H1 (cell line): ENCODE measurements at regions not wholly inside any gene's neighbourhood (a gene's known extent, or its start where the extent isn't known, plus 50 kb on each side); places are given as distances from the start of the nearest gene placed in this dataset.

Source experiments
- CTCF ChIA-PET: fragments of 300-600 bp; sonication (Branson Sonifier 250); formaldehyde crosslinking; loops from one replicate; lab custom pipeline; 2021; ENCODE audit not compliant: partially characterized antibody; lab: Charles Lee
- POLR2A ChIA-PET: fragments of 300-600 bp; sonication (Branson Sonifier 250); formaldehyde crosslinking; loops from one replicate; lab custom pipeline; 2021; ENCODE audit warnings: inconsistent platforms; ENCODE audit not compliant: partially characterized antibody; lab: Charles Lee
- DNase-seq, 2 experiments: peaks; one replicate each; pipeline versions ENCODE4 v3.0.0 to v3.0.0-alpha.2; 2010 to 2022; ENCODE audit warnings: low spot score in 2 of 2, low read depth in 1 of 2, mixed read lengths in 1 of 2
- FAIRE-seq: peaks from 2 replicates; lab custom pipeline; 2011; peaks lifted over from hg19 to GRCh38; lab: Jason Lieb, UNC
- H2AFZ ChIP-seq: 2 replicates; pipeline ENCODE4 v1.8.1; 2012; ENCODE audit warnings: low read length, inconsistent platforms
- H2AK5ac ChIP-seq: 2 replicates; pipeline ENCODE4 v1.6.1; 2013; ENCODE audit warnings: low read depth, low read length
- H2BK120ac ChIP-seq: replicated peaks from 2 replicates; pipeline ENCODE3; 2013; ENCODE audit warnings: low read depth, low read length, inconsistent platforms
- H2BK12ac ChIP-seq: 2 replicates; pipeline ENCODE4 v1.6.1; 2013; ENCODE audit warnings: low read depth, low read length
- H2BK15ac ChIP-seq: 2 replicates; pipeline ENCODE4 v1.6.1; 2013; ENCODE audit warnings: low read length
- H2BK20ac ChIP-seq: 2 replicates; pipeline ENCODE4 v1.6.1; 2013; ENCODE audit warnings: low read length
- H2BK5ac ChIP-seq: 2 replicates; pipeline ENCODE4 v1.6.1; 2013; ENCODE audit warnings: low read depth, low read length
- H3K14ac ChIP-seq: 2 replicates; pipeline ENCODE4 v1.6.1; 2013; ENCODE audit warnings: inconsistent platforms; ENCODE audit not compliant: insufficient read length
- H3K18ac ChIP-seq: 2 replicates; pipeline ENCODE4 v1.6.1; 2013; ENCODE audit warnings: low read length; ENCODE audit errors: extremely low read depth
- H3K23ac ChIP-seq: 2 replicates; pipeline ENCODE4 v1.6.1; 2013; ENCODE audit warnings: inconsistent platforms; ENCODE audit not compliant: insufficient read length
- H3K23me2 ChIP-seq: 2 replicates; pipeline ENCODE4 v1.6.1; 2013; ENCODE audit warnings: low read depth, low read length
- H3K27ac ChIP-seq: 2 replicates; pipeline ENCODE4 v1.6.1; 2011; ENCODE audit warnings: low read depth, low read length, inconsistent platforms
- H3K27me3 ChIP-seq, 4 experiments: replicated peaks in 1 of 4; 1 replicate in 1 of 4; 2 replicates in 3 of 4; pipeline versions ENCODE4 v1.6.1 to v1.8.1; 2011 to 2013; ENCODE audit warnings: low read length in 3 of 4, mild to moderate bottlenecking in 3 of 4, inconsistent platforms in 2 of 4, mixed read lengths in 2 of 4, moderate library complexity in 1 of 4; ENCODE audit not compliant: control insufficient read depth in 3 of 4, insufficient read depth in 3 of 4; ENCODE audit errors: extremely low read depth in 1 of 4
- H3K36me3 ChIP-seq, 4 experiments: 2 replicates each; pipeline versions ENCODE4 v1.6.1 to v1.8.1; 2011 to 2013; ENCODE audit warnings: mild to moderate bottlenecking in 4 of 4, low read length in 3 of 4, moderate library complexity in 2 of 4, control low read depth in 1 of 4, inconsistent platforms in 1 of 4; ENCODE audit not compliant: insufficient read depth in 4 of 4, control insufficient read depth in 2 of 4
- H3K4ac ChIP-seq: replicated peaks from 2 replicates; pipeline ENCODE3; 2013; ENCODE audit warnings: low read length, low read depth, mixed read lengths, inconsistent platforms; ENCODE audit not compliant: insufficient read length
- H3K4me1 ChIP-seq, 4 experiments: replicated peaks in 1 of 4; 1 replicate in 1 of 4; 2 replicates in 3 of 4; pipeline versions ENCODE4 v1.6.1 to v1.8.1; 2011 to 2013; ENCODE audit warnings: low read length in 3 of 4, inconsistent platforms in 2 of 4, mixed read lengths in 1 of 4; ENCODE audit not compliant: insufficient read depth in 4 of 4, control insufficient read depth in 3 of 4
- H3K4me2 ChIP-seq, 2 experiments: 2 replicates each; pipeline versions ENCODE4 v1.6.1 to v1.8.1; 2011 to 2013; ENCODE audit warnings: low read depth in 2 of 2, low read length in 2 of 2, control low read depth in 1 of 2, inconsistent platforms in 1 of 2, mild to moderate bottlenecking in 1 of 2; ENCODE audit not compliant: insufficient read depth in 1 of 2
- H3K4me3 ChIP-seq, 4 experiments: fragments of 200-600, 300-600 bp in 1 of 4; sonication (generic), shearing (Covaris generic), sonication (Bioruptor Twin) in 1 of 4; 2 replicates each; pipeline versions ENCODE4 v1.5.1 to v1.8.1; 2011 to 2016; ENCODE audit warnings: low read length in 4 of 4, low read depth in 3 of 4, control low read depth in 2 of 4, inconsistent platforms in 2 of 4, mild to moderate bottlenecking in 2 of 4, mixed read lengths in 1 of 4, moderate library complexity in 1 of 4; ENCODE audit not compliant: insufficient read depth in 2 of 4; ENCODE audit errors: extremely low read depth in 1 of 4
- H3K56ac ChIP-seq: replicated peaks from 2 replicates; pipeline ENCODE3; 2013; ENCODE audit warnings: low read depth, mild to moderate bottlenecking, mixed read lengths, low read length, inconsistent platforms; ENCODE audit not compliant: insufficient read length
- H3K79me1 ChIP-seq: 2 replicates; pipeline ENCODE4 v1.6.1; 2013; ENCODE audit warnings: low read depth, low read length, control low read depth
- H3K79me2 ChIP-seq, 2 experiments: 2 replicates each; pipeline versions ENCODE4 v1.6.1 to v1.8.1; 2012 to 2013; ENCODE audit warnings: low read length in 2 of 2, mild to moderate bottlenecking in 2 of 2, inconsistent platforms in 1 of 2; ENCODE audit not compliant: insufficient read depth in 2 of 2, control insufficient read depth in 1 of 2
- H3K9ac ChIP-seq, 4 experiments: replicated peaks in 1 of 4; 1 replicate in 1 of 4; 2 replicates in 3 of 4; pipeline versions ENCODE4 v1.6.1 to v1.8.1; 2011 to 2013; ENCODE audit warnings: low read depth in 3 of 4, low read length in 3 of 4, control low read depth in 2 of 4, mild to moderate bottlenecking in 2 of 4, moderate library complexity in 2 of 4, inconsistent platforms in 1 of 4; ENCODE audit errors: extremely low read depth in 1 of 4
- H3K9me3 ChIP-seq, 2 experiments: 2 replicates each; pipeline versions ENCODE4 v1.6.1 to v1.8.1; 2012 to 2013; ENCODE audit warnings: mild to moderate bottlenecking in 2 of 2, moderate library complexity in 2 of 2, control low read depth in 1 of 2, inconsistent platforms in 1 of 2, low read depth in 1 of 2, low read length in 1 of 2, mixed read lengths in 1 of 2; ENCODE audit not compliant: insufficient read depth in 2 of 2
- H4K20me1 ChIP-seq, 2 experiments: replicated peaks in 1 of 2; 2 replicates each; pipeline versions ENCODE3 to v1.8.1; 2011 to 2013; ENCODE audit warnings: inconsistent platforms in 2 of 2, low read length in 2 of 2, mild to moderate bottlenecking in 1 of 2; ENCODE audit not compliant: insufficient read depth in 2 of 2, control insufficient read depth in 1 of 2
- H4K5ac ChIP-seq: 2 replicates; pipeline ENCODE4 v1.6.1; 2013; ENCODE audit warnings: low read length, low read depth, mixed read lengths, inconsistent platforms; ENCODE audit not compliant: insufficient read length
- H4K8ac ChIP-seq: 2 replicates; pipeline ENCODE4 v1.8.0; 2013; ENCODE audit warnings: mild to moderate bottlenecking, moderate library complexity, low read length, inconsistent platforms; ENCODE audit not compliant: insufficient read depth; ENCODE audit errors: extremely low read depth
- H4K91ac ChIP-seq: replicated peaks from 2 replicates; pipeline ENCODE3; 2013; ENCODE audit warnings: low read length, mixed read lengths, inconsistent platforms; ENCODE audit not compliant: insufficient read length
- ATF2 ChIP-seq: IDR thresholded peaks from 2 replicates; pipeline ENCODE4 v1.6.1; 2012; ENCODE audit warnings: low read length, inconsistent platforms
- BCL11A ChIP-seq, 2 experiments: IDR thresholded peaks; one replicate each; pipeline ENCODE4 v1.6.1; 2011; ENCODE audit warnings: low read depth in 2 of 2, low read length in 2 of 2, mild to moderate bottlenecking in 2 of 2
- EGR1 ChIP-seq: IDR thresholded peaks from 2 replicates; pipeline ENCODE4 v1.6.1; 2011; ENCODE audit warnings: low read depth, low read length, borderline replicate concordance
- GABPA ChIP-seq: IDR thresholded peaks from 2 replicates; pipeline ENCODE4 v1.6.1; 2011; ENCODE audit warnings: mild to moderate bottlenecking, low read length, moderate library complexity, borderline replicate concordance; ENCODE audit not compliant: insufficient read depth
- HDAC6 ChIP-seq: IDR thresholded peaks from one replicate; pipeline ENCODE4 v1.7.1; 2012; ENCODE audit warnings: low read depth, mild to moderate bottlenecking, inconsistent platforms, low read length, moderate library complexity
- NRF1 ChIP-seq: IDR thresholded peaks from 2 replicates; pipeline ENCODE4 v1.6.1; 2011; ENCODE audit warnings: mild to moderate bottlenecking, low read depth, low read length, improper control_type of control experiment
- POLR2A ChIP-seq, 2 experiments: IDR thresholded peaks; 1 replicate in 1 of 2; 2 replicates in 1 of 2; pipeline ENCODE4 v1.6.1; 2011; ENCODE audit warnings: low read depth in 2 of 2, low read length in 2 of 2, mild to moderate bottlenecking in 2 of 2; ENCODE audit errors: control extremely low read depth in 1 of 2
- RAD21 ChIP-seq, 2 experiments: IDR thresholded peaks in 1 of 2; conservative IDR thresholded peaks in 1 of 2; 2 replicates each; pipeline ENCODE4 v1.6.1; 2011; ENCODE audit warnings: low read depth in 2 of 2, low read length in 2 of 2, improper control_type of control experiment in 1 of 2, inconsistent platforms in 1 of 2, mild to moderate bottlenecking in 1 of 2, moderate library complexity in 1 of 2
- RFX5 ChIP-seq: IDR thresholded peaks from 2 replicates; pipeline ENCODE4 v1.6.1; 2011; ENCODE audit warnings: low read depth, low read length, improper control_type of control experiment, borderline replicate concordance
- RXRA ChIP-seq: IDR thresholded peaks from 2 replicates; pipeline ENCODE4 v1.6.1; 2011; ENCODE audit warnings: low read depth, mild to moderate bottlenecking, low read length, moderate library complexity; ENCODE audit not compliant: insufficient read depth
- SRF ChIP-seq: IDR thresholded peaks from 2 replicates; pipeline ENCODE4 v1.6.1; 2011; ENCODE audit warnings: mild to moderate bottlenecking, low read depth, low read length, moderate library complexity
- TAF7 ChIP-seq: optimal IDR thresholded peaks from 2 replicates; pipeline ENCODE3; 2011; ENCODE audit warnings: low read depth, mild to moderate bottlenecking, inconsistent platforms, low read length, moderate library complexity, borderline replicate concordance
- WGBS, 2 experiments: shearing (Covaris generic) in 1 of 2; methylation state at CpG; one replicate each; pipeline versions ENCODE4 v1.1.6 to v1.1.7; 2013 to 2015; ENCODE audit warnings: low lambda C conversion rate in 2 of 2, mixed read lengths in 2 of 2, inconsistent platforms in 1 of 2, low coverage in 1 of 2, missing lambda C conversion rate in 1 of 2; ENCODE audit not compliant: insufficient replicate concordance in 2 of 2, insufficient coverage in 1 of 2, insufficient read length in 1 of 2; ENCODE audit errors: extremely low coverage in 1 of 2, missing lambda C conversion rate in 1 of 2; 5-methylcytosine and 5-hydroxymethylcytosine counted together

- no peak overlapping the region for H3K9ac ChIP-seq
- no peak overlapping the region for H3K4me3 ChIP-seq
- FAIRE-seq (no peak), DNase-seq (no peak)
- H2BK20ac ChIP-seq = no peak overlapping the region
- H3K4ac ChIP-seq = no peak overlapping the region
- H3K79me2 ChIP-seq = no peaks in the 10 kb centered on the region
- H3K18ac ChIP-seq = no peak overlapping the region
- H3K4me2 ChIP-seq = no peak overlapping the region
- no peaks in the 10 kb centered on the region for H3K36me3 ChIP-seq
- H3K79me1 ChIP-seq = no peaks in the 10 kb centered on the region
- no peak overlapping the region for H2BK120ac ChIP-seq
- WGBS, 2 experiments = 75% methylated on average over 6 of the region's 6 CpGs; no CpG with 5 or more reads in 1 of the 2 experiments
- H3K23ac ChIP-seq = no peak overlapping the region
- ChIA-PET POLR2A (no interaction called here), CTCF (interaction anchor here (1.5 kb wide), 1 partner anchor 10 kb away, joined by 5 read pairs; no protein-coding TSS in a partner anchor)
- H3K27ac ChIP-seq = no peak overlapping the region
- no peaks in the 10 kb centered on the region for H3K27me3 ChIP-seq
- H2BK12ac ChIP-seq = no peak overlapping the region
- no peak overlapping the region; the same call in 1 of the 2 replicates for H2AFZ ChIP-seq
- H4K20me1 ChIP-seq = no peaks in the 10 kb centered on the region
- H2BK5ac ChIP-seq = no peak overlapping the region
- H3K56ac ChIP-seq = no peak overlapping the region
- H4K8ac ChIP-seq = no peak overlapping the region
- no peak overlapping the region for H2BK15ac ChIP-seq
- H3K4me1 ChIP-seq = no peaks in the 10 kb centered on the region
- H3K14ac ChIP-seq = no peak overlapping the region
- no peak overlapping the region for H4K5ac ChIP-seq
- H3K9me3 ChIP-seq = no peaks in the 10 kb centered on the region
- H3K23me2 ChIP-seq = no peaks in the 10 kb centered on the region
- no peak overlapping the region for H4K91ac ChIP-seq
- no peak overlapping the region for H2AK5ac ChIP-seq
- TF ChIP-seq RXRA (no peak), POLR2A (IDR thresholded peaks at IDR 0.05; ENCODE audit: control extremely low read depth in 1 of 2, low read depth in 2 of 2, low read length in 2 of 2) (no peak), ATF2 (no peak), RAD21 (IDR thresholded peaks at IDR 0.05 in 1 of 2, conservative IDR thresholded peaks at IDR 0.05 in 1 of 2; ENCODE audit: low read depth in 2 of 2, low read length in 2 of 2) (no peak), RFX5 (no peak), EGR1 (no peak), GABPA (no peak), SRF (no peak), HDAC6 (no peak), TAF7 (no peak), NRF1 (no peak), BCL11A (IDR thresholded peaks at IDR 0.05; ENCODE audit: low read depth in 2 of 2, low read length in 2 of 2) (no peak)
These were observed 62.0 kb upstream of the ST8SIA6 start for GRCh38 chr10:17516376-17516775.
